GM12874 (cell line): ENCODE measurements at regions not wholly inside any gene's neighbourhood (a gene's known extent, or its start where the extent isn't known, plus 50 kb on each side); places are given as distances from the start of the nearest gene placed in this dataset.

Experiments
- TF ChIP-seq, protein P1 (sequence below): IDR thresholded peaks from 2 replicates; pipeline ENCODE4 v1.5.1; 2011; ENCODE audit warnings: low read depth, mild to moderate bottlenecking, control low read depth, low read length, moderate library complexity; ENCODE audit not compliant: insufficient read depth

DNA sequence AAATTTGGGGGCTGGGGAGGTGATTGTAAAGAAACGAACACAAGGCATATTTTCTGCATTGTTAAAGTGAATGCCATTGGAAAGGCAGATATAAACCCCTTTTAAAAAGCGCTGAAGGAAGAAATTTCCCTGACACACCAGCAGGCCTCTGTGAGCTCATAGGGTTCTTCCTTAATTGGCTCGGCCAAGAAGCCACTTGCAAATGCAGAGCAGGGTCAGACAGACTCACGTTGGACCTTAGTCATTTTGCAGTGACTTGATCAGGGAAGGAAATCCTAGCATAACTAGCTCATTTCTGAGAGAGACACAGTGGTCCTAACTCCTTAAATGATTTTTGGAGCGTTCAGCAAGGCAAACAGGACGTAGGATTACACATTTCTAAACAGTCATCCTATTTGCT lies 1461.4 kb downstream of the GATA3 start:
- TF ChIP-seq, protein P1, sequence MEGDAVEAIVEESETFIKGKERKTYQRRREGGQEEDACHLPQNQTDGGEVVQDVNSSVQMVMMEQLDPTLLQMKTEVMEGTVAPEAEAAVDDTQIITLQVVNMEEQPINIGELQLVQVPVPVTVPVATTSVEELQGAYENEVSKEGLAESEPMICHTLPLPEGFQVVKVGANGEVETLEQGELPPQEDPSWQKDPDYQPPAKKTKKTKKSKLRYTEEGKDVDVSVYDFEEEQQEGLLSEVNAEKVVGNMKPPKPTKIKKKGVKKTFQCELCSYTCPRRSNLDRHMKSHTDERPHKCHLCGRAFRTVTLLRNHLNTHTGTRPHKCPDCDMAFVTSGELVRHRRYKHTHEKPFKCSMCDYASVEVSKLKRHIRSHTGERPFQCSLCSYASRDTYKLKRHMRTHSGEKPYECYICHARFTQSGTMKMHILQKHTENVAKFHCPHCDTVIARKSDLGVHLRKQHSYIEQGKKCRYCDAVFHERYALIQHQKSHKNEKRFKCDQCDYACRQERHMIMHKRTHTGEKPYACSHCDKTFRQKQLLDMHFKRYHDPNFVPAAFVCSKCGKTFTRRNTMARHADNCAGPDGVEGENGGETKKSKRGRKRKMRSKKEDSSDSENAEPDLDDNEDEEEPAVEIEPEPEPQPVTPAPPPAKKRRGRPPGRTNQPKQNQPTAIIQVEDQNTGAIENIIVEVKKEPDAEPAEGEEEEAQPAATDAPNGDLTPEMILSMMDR = no peak

DNA sequence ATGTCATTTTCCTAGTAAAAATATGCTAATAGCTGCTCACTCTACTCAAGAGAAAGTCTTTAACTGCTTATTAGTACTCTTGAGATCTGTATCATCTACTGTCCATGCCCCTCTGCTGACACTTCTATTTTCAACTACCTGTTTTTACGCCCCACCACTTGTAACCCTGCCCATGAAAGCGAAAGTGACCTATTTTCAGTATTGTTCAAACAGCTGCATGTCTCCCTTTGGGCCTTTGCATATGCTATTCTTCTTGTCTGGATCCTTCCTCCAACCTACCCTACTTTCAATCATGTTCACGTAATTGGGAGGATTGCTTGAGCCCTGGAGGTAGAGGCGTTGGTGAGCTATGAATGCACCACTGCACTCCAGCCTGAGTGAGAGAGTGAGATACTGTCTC lies 1481.3 kb downstream of the GATA3 start:
- TF ChIP-seq, protein P1 = no peak

DNA sequence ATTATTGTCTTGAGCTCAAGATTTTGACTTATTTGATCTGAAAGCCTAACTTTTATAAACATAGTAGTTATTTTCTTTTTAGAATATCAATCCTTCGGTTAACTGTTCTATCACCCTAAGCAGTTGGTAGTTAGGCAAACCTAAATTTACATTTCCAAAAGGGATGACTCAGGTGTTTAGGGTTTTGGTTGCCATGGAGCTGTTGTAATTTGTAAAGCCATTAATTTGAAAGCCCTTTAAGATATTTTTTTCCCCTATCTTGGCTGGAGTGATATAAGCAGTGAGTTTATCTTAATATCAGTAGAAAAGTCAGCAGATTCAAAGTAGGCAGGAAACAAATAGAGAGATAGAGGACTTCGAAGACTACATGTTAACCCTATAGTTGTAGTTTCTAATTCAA lies 1472.6 kb upstream of the CELF2 start:
- TF ChIP-seq, protein P1 = no peak

DNA sequence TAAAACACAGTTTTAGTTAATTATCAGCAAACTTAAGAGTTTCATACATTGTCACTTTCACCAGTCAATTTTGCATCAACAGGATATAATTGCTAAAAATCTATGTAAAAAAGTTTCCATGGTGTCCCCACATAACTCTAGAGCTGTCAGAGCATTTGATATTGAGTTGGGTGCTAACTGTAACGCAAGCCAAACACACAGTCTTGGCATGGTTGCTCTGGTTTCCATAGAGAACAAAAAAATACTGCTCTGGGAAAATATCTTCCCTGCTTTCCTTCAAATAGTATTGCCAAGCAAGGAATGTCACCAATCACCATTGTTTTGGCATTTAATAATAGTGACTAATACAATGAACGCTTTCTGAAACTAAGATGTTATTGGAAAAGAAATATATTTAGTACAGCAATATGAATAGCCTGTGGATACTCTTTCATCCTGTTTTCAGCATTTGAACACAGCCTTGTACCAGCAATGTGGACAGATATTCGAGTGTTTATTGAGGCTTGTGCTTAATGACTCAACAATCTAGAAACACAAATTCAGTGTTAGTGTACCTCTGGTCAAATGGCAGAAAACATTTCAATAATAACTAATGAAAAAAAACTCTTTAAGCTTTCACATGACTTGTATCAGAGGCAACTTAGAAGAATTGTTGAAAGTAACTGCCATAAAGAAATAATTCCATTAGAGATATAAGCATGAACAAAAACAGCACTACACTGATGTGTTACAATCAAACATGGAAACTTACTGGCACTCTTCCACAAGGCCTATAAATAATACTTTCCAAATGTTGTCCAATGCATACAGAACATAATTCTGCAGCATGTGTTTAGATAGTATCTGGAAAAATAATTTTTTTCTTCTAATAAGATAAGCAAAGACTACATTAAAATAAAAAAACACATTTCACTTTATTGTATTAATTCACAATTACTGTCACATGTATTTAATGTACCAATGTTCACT lies 1469.5 kb upstream of the CELF2 start:
- TF ChIP-seq, protein P1 = no peak

DNA sequence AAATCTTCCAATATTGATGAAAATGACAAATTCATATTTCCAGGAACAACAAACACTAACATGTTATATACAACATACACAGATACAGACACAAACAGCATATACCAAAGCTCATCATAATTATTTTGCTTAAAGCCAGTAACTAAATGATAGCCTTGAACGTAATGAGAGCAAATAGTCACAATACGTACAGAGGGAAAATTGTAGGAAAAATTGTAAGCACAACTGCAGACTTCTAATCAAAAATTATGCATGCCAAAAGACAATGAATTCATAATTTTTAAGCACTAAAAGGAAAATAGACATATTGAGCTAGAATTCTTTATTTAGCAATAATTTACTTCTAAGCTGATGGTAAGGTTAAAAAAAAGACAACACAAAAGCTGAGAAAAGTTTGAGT lies 1466.9 kb upstream of the CELF2 start:
- TF ChIP-seq, protein P1 = no peak

DNA sequence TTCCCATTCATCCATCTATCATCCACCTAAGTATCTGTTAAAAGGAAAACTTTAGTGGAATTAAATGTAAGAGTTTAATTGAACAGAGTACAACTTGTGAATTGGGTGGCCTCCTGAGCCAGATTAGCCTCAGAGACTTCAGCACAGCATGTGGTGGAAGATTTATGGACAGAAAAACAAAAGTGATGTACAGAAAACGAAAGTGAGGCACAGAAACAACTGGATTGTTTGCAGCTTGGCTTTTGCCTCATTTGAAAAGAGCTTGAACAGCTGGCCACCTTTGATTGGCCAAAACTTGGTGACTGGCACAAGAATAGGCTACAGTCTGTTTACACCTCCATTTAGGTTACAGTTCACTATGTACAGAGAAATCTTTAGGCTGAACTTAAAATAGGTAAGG lies 1463.4 kb upstream of the CELF2 start:
- TF ChIP-seq, protein P1 = no peak

DNA sequence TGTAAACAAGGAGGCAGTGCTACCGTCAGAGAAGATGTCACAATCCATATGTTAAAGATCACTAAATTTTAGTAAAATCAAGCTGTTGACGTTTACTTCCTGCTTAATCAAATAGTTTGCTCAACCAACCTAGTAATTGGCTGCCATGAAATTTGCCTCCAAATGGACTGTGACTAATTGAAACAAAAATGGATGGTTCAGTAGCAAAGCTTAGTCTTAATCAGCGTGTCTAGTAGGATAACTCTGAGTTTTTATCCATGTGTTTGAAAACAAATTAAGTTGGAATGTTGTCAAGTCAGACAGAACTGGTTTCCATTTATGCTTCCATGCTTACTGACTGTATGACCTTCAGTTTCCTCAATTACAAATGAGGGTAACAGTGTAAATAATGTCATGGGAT lies 1456.7 kb upstream of the CELF2 start:
- TF ChIP-seq, protein P1 = no peak
